K562 (cell line): ENCODE measurements at regions not wholly inside any gene's neighbourhood (a gene's known extent, or its start where the extent isn't known, plus 50 kb on each side); places are given as distances from the start of the nearest gene placed in this dataset.

Source experiments
- ATAC-seq: fragments of 200-7000 bp; cut with Tn5 transposase; 3 replicates; pipeline ENCODE4 v1.9.1; 2020; ENCODE audit warnings: moderate library complexity
- BruUV-seq: library from RNA; stranded (reverse); fragments of 400-500 nt; replicated peaks from 2 replicates; lab custom pipeline; 2021; lab: Mats Ljungman, UMichigan
- CTCF ChIA-PET: fragments of 300-600 bp; formaldehyde crosslinking; extraction: SDS; loops from one replicate; lab custom pipeline; 2021; ENCODE audit warnings: low intra/inter-chr PET ratio; lab: Yijun Ruan, JAX
- POLR2A ChIA-PET: fragments of 300-600, 350-650 bp; sonication (Branson Sonifier 250); formaldehyde crosslinking; extraction: SDS; loops from one replicate; lab custom pipeline; 2021; ENCODE audit warnings: antibody characterized with exemption, inconsistent platforms; lab: Yijun Ruan, JAX
- DNase-seq, 4 experiments: peaks; one replicate each; pipeline versions ENCODE4 v3.0.0 to v3.0.0-alpha.2; 2011 to 2018; ENCODE audit warnings: low spot score in 3 of 4, mixed read lengths in 3 of 4; ENCODE audit errors: extremely low read depth in 1 of 4
- FAIRE-seq: peaks from 2 replicates; lab custom pipeline; 2011; peaks lifted over from hg19 to GRCh38; lab: Jason Lieb, UNC
- H2AFZ ChIP-seq: 2 replicates; pipeline ENCODE4 v1.6.0; 2011; ENCODE audit warnings: low read depth, low read length, control low read depth, inconsistent platforms
- H3K27ac ChIP-seq: fragments of 200-600 bp; 3 replicates; pipeline ENCODE4 v1.8.0; 2011; ENCODE audit warnings: low read depth, mild to moderate bottlenecking, control low read depth, inconsistent platforms, low read length, moderate library complexity, mixed read lengths; ENCODE audit errors: extremely low read depth
- H3K27me3 ChIP-seq, 2 experiments: fragments of 300-600 bp in 1 of 2; 2 replicates in 1 of 2; 3 replicates in 1 of 2; pipeline versions ENCODE4 v1.6.0 to v1.8.0; 2011; ENCODE audit warnings: inconsistent platforms in 2 of 2, low read length in 2 of 2, mild to moderate bottlenecking in 1 of 2, mixed read lengths in 1 of 2, moderate library complexity in 1 of 2; ENCODE audit not compliant: control insufficient read depth in 2 of 2, insufficient read depth in 2 of 2
- H3K36me3 ChIP-seq: fragments of 300-600 bp; 3 replicates; pipeline ENCODE4 v1.8.0; 2011; ENCODE audit warnings: mild to moderate bottlenecking, low read length, inconsistent platforms; ENCODE audit not compliant: control insufficient read depth, insufficient read depth
- H3K4me1 ChIP-seq, 2 experiments: fragments of 200-600 bp in 1 of 2; replicated peaks in 1 of 2; 2 replicates in 1 of 2; 3 replicates in 1 of 2; pipeline versions ENCODE4 v1.5.1 to v1.8.0; 2011; ENCODE audit warnings: inconsistent platforms in 2 of 2, low read length in 2 of 2, mild to moderate bottlenecking in 1 of 2, mixed read lengths in 1 of 2, moderate library complexity in 1 of 2; ENCODE audit not compliant: control insufficient read depth in 2 of 2, insufficient read depth in 2 of 2
- H3K4me2 ChIP-seq: 2 replicates; pipeline ENCODE4 v1.6.1; 2011; ENCODE audit warnings: low read length, control low read depth, inconsistent platforms, mixed read lengths; ENCODE audit not compliant: insufficient read depth
- H3K4me3 ChIP-seq: fragments of 200-600 bp; sonication (generic), shearing (Covaris generic); 2 replicates; pipeline ENCODE4 v1.5.1; 2016; ENCODE audit warnings: control low read depth, inconsistent platforms
- H3K79me2 ChIP-seq: fragments of 200-600 bp; 3 replicates; pipeline ENCODE4 v1.8.0; 2011; ENCODE audit warnings: low read length, inconsistent platforms; ENCODE audit not compliant: control insufficient read depth, insufficient read depth
- H3K9ac ChIP-seq, 2 experiments: 2 replicates each; pipeline versions ENCODE4 v1.6.0 to v1.6.1; 2011; ENCODE audit warnings: low read depth in 2 of 2, low read length in 2 of 2, control low read depth in 1 of 2, inconsistent platforms in 1 of 2, mild to moderate bottlenecking in 1 of 2, mixed read lengths in 1 of 2; ENCODE audit not compliant: insufficient read depth in 1 of 2
- H3K9me1 ChIP-seq: one replicate; pipeline ENCODE4 v1.6.0; 2011; ENCODE audit warnings: inconsistent platforms, mild to moderate bottlenecking, low read length, moderate library complexity; ENCODE audit not compliant: control insufficient read depth, insufficient read depth
- H3K9me3 ChIP-seq: replicated peaks from 2 replicates; pipeline ENCODE4 v1.5.1; 2011; ENCODE audit warnings: low read depth, low read length, inconsistent platforms; ENCODE audit not compliant: control insufficient read depth, insufficient read depth
- H4K20me1 ChIP-seq: replicated peaks from 2 replicates; pipeline ENCODE4 v1.6.1; 2011; ENCODE audit warnings: low read length, inconsistent platforms, mixed read lengths; ENCODE audit not compliant: control insufficient read depth, insufficient read depth
- ATF1 ChIP-seq, 2 experiments: fragments of 450-650 bp in 1 of 2; IDR thresholded peaks; 2 replicates each; pipeline ENCODE4 v1.6.1; 2016; ENCODE audit warnings: missing compliant biosample characterization in 1 of 2, missing genetic modification characterization in 1 of 2
- CSDE1 ChIP-seq, 2 experiments: fragments of 450-650 bp; IDR thresholded peaks; 2 replicates each; pipeline ENCODE4 v1.6.1; 2016; ENCODE audit warnings: mild to moderate bottlenecking in 1 of 2
- GTF2E2 ChIP-seq: fragments of 200-800 bp; sonication (Bioruptor generic); IDR thresholded peaks from 2 replicates; pipeline ENCODE4 v1.6.1; 2016; ENCODE audit warnings: missing genetic modification characterization, missing compliant biosample characterization
- MAFK ChIP-seq: IDR thresholded peaks from 2 replicates; pipeline ENCODE4 v1.6.1; 2011; ENCODE audit warnings: low read length, improper control_type of control experiment
- MTA3 ChIP-seq: fragments of 450-650 bp; formaldehyde crosslinking; IDR thresholded peaks from 2 replicates; pipeline ENCODE4 v1.6.1; 2017; ENCODE audit warnings: mild to moderate bottlenecking, borderline replicate concordance
- RBM39 ChIP-seq: fragments of 200-400 bp; formaldehyde crosslinking; optimal IDR thresholded peaks from 2 replicates; pipeline ENCODE3; 2018; ENCODE audit warnings: low read depth, low read length
- ZBTB26 ChIP-seq: fragments of 450-650 bp; formaldehyde crosslinking; IDR thresholded peaks from 2 replicates; pipeline ENCODE4 v1.4.0; 2022; ENCODE audit warnings: missing genetic modification characterization
- WGBS: fragments of 100-300 bp; shearing (Covaris generic); methylation state at CpG from one replicate; pipeline ENCODE4 v1.1.6; 2016; ENCODE audit warnings: low coverage, mixed read lengths; ENCODE audit not compliant: insufficient coverage; ENCODE audit errors: missing lambda C conversion rate; 5-methylcytosine and 5-hydroxymethylcytosine counted together
- in situ Hi-C: fragments of 300-500 bp; cut with MboI; formaldehyde crosslinking; loops from 4 replicates; pipeline ENCODE4 v1.15.0; 2018; ENCODE audit warnings: inconsistent platforms, mixed read lengths
- intact Hi-C: fragments of 100-400 bp; cut with micrococcal nuclease; formaldehyde crosslinking; loops from 2 replicates; pipeline ENCODE4 v1.14.2; 2022

GRCh38 chr2:76464310-76464709, 753.6 kb upstream of the GCFC2 start (continued):
- TF ChIP-seq ZBTB26 (CRISPR knock-in tag) = no peak

DNA sequence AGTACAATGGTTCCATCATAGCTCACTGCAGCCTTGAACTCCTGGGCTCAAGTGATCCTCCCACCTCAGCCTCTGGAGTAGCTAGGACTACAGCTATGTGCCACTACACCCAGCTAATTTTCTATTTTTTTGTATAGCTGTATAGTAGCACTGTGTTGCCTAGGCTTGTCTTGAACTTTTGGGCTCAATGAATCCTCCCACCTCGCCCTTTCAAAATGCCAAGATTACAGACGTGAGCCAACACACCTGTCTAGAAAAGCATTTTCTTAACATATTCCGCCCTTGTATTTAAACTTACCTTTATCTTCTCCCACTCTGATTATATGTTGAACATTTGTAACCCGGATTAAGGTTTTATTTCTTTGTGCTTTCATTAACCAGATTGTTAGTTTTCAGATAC, 750.7 kb upstream of the GCFC2 start:
- Histone ChIP-seq H3K9me1 (no peaks in the 10 kb centered on the region), H3K27me3 (no peaks in the 10 kb centered on the region), H3K9ac (no peak overlapping the region), H3K4me1 (no peaks in the 10 kb centered on the region), H3K4me2 (no peak overlapping the region), H3K79me2 (no peaks in the 10 kb centered on the region), H2AFZ (no peak overlapping the region), H3K36me3 (no peaks in the 10 kb centered on the region), H3K27ac (no peak overlapping the region), H3K9me3 (no peaks in the 10 kb centered on the region), H3K4me3 (no peak overlapping the region), H4K20me1 (no peaks in the 10 kb centered on the region)
- TF ChIP-seq GTF2E2 (tag) (no peak), MAFK (no peak), MTA3 (no peak), CSDE1 (IDR thresholded peaks at IDR 0.05) (no peak), ATF1 (CRISPR knock-in tag; IDR thresholded peaks at IDR 0.05) (no peak), ATF1 (tag; IDR thresholded peaks at IDR 0.05) (no peak), RBM39 (no peak)
- BruUV-seq = no TSS peak
- FAIRE-seq (no peak), ATAC-seq (no peak), DNase-seq (no peak)
- intact Hi-C loops (no loop called here), in situ Hi-C loops (no loop called here)
- 2% methylated on average over 4 of the region's 4 CpGs for WGBS
- POLR2A ChIA-PET = no interaction called here
- CTCF ChIA-PET = interaction anchor here (0.7 kb wide), 1 partner anchor 674 kb away, joined by 4 read pairs; no protein-coding TSS in a partner anchor
